HG03565 (cell line): ENCODE measurements at regions not wholly inside any gene's neighbourhood (a gene's known extent, or its start where the extent isn't known, plus 50 kb on each side); places are given as distances from the start of the nearest gene placed in this dataset.
A peak's percentile ranks its signal among the peaks of the same experiment; 100 is the strongest.
"Not testable (repeated sequence)": the region's sequence is repeated elsewhere in the genome, so short reads cannot be mapped to it uniquely, and the experiment has no call there.

Source experiments
- ATAC-seq: cut with Tn5 transposase; IDR thresholded peaks from one replicate; pipeline ENCODE4 v1.9.1; 2021; ENCODE audit warnings: mild to moderate bottlenecking, moderate library complexity; ENCODE audit not compliant: unreplicated experiment

DNA sequence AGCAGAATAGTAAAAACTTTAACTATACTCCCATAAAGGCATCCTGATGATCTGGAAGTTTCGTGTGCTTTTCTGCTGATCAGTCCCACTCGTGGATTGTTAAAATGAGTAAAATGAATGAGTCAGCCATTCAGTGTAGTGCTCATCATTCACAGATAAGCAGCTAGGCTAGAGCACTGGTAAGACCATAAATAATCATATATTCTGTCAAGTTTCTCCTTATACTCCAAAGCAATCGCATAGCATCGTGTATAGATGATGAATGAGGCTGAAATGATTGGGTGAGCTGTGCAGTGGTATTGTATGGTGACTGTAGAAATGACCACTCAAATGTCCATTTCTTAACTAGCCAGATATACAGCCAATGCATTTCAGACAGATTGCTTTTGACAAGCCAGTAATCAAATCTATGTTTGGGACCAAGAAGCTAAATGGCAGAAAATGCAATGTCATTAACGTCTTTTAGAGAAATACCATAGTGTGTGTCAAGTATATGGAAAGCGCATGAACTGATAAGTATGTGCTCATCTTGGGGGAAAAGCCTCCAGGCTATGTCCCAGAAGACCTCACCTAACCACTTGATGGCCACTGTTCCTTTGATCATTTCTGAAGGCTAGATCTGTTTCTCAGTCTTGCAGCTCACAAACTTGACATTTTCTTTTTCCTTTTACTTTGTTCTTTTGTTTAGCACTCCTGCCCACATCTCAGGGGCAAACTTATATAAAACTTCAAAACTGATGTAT lies 227.2 kb upstream of the FAM3C start:
- no peak for ATAC-seq

DNA sequence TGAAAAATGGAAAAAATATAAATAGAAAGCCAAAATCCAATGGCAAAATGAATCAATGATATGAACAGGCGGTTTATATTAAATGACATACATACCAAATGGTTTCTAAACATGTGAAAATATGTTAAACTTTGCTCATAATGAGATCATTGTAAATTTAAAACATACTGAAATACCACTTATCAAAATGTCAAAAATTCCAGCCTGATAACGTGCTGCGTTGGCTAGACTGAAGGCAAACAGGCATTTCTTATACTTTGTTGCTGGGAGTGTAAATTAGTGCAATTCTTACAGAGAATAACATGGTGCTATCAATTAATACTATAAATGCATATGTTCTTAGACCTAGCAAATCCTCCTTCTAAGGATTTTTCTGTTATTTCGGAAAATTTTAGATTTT lies 225.8 kb upstream of the FAM3C start:
- no peak for ATAC-seq

DNA sequence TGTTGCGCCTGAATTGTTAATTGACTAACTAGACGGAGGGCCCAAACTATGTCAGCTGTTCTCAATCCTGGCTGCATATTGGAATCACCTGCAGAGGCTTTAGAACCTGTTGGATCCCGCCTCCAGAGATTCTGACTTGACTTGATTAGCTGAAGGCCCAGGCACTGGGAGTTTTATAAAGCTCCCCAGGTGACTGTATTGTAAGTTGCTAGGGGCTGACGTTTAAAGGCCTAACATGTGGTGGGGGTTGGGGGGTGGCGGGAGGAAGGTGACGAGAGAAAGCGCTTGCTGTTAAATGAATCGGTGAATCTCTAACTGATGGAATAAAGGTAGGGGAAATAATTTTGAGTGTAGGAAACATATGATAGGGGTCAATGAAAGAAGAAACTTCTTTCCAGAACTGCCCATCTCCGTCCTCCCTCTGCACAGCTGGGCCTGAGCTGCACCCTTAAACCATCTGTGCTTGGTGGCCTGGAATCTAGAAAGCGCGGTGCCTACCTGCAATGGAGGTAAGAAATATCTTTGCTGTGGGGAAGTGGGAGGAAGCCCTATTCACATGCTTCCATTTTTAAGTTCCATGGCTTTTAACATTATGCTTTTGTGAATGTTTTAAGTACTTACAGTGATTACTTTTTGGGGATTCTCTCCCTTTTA lies 225.0 kb upstream of the FAM3C start:
- no peak for ATAC-seq

DNA sequence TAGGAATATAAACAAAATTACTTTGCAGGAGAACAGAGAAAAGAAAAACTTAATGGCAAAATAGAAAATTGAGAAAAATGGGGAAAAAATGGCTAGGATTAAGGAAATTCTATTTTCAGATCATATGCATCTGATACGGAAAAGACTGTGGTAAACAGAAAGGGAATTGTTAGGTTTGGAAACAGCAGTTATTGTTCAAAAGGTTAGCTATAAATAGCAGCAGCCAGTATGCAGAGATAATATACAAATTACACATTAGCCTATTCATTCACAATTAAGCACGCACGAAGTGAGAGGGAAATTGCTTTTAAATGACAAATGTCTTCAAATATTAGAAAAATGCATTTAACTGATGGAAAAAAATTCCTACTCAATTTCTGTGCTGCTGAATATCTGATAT lies 224.1 kb upstream of the FAM3C start:
- no peak for ATAC-seq

DNA sequence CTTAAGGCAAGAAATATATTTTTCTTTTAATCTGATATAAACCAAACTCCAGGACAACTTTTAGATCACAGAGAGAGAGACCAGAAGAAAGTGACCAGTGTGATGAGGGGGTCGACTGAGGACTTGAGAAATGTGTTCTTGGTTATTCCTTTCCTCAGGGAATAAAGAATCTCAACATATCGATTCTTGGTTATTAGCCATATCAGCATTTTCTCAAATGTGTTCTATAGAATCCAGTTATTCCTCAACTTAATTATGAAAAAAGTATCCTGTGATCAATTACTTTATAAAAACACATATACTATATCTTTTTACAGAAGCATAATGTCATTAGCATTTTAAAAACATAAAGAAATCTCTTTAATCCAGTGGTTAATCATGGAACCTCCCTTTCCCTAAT lies 222.1 kb upstream of the FAM3C start:
- ATAC-seq: no peak

DNA sequence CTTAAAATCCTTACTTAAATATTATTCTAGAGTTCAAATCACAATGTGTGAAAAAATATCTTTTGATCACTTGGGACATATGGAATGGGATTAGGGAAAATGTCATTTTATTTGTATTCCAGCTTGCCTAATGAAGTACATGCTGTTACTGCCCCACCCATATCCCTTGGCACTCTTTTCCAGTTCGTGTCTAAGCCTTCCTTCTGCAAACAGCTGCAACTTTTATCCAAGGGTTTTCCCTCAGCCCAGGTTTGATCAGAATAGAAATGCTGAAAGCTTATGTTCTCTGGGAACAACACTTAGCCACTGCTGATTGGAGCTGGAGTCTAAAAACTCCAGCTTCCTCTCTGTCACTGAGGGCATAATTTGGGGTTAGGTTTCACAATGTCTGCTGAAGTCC lies 214.1 kb upstream of the FAM3C start:
- no peak for ATAC-seq

DNA sequence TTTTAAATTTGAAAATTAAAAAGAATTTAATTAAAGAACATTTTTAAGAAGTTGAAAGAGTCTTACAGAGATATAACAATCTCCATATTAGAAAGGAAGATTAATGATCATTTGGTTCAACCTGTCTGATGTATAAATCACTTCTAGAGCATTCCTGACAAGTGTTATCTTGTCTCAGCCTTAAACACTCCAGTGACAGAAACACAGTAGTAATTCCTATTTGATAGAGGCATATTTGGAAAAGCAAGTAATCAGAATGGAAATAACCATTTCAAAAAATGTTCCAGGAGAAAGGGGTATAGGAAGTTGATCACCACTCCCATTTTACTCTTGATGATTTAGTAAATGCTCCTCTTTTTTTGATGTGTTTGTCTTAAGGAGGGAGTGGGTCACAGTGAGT lies 213.1 kb upstream of the FAM3C start:
- no peak for ATAC-seq

DNA sequence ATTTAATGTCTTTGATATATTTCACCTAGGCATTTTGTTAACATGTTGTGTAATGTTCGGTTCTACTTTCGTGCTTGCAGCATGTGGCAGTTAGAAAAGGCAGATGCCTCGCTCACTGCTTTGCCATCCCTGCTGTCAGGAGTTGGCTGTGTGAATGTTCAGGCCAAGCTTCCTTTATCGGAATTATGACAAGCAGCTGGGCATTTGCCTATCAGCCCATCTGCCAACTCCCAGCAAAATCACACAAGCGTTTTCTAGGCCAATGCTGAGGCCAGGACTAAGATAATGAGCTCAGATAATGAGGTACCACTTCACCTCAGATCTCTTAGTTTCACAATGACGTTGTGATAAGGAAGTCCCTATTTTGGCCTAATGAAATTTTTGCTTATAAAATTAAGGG lies 212.7 kb upstream of the FAM3C start:
- ATAC-seq: no peak

DNA sequence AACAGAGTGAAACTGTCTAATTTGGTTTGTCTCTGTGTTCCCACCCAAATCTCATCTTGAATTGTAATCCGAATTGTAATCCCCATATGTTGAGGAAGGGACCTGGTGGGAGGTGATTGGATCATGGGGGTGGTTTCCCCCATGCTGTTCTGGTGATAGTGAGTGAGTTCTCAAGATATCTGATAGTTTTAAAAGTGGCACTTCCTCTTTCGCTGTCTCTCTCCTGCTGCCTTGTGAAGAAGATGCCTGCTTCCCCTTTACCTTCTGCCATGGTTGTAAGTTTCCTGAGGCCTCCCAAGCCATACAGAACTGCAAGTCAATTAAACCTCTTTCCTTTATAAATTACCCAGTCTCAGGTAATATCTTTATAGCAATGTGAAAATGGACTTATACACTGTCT lies 212.1 kb upstream of the FAM3C start:
- ATAC-seq: not testable (repeated sequence)

DNA sequence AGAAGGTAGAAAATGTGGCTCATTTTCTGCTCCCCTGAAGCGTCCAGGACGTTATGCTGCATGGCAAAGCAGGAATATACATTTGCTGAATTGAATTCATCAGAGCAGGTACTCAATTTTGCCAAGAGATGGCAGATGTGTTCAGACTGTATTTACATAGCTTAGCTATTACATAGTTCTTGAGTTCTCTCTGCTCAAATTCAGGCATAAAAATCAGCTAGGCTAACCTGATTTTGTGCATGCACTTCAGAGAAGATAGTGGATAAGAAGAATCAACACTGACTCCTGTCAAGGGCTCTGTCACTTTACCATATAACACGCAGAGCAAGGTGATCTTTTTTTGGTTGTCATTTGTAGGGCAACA lies 209.2 kb upstream of the FAM3C start:
- no peak for ATAC-seq

DNA sequence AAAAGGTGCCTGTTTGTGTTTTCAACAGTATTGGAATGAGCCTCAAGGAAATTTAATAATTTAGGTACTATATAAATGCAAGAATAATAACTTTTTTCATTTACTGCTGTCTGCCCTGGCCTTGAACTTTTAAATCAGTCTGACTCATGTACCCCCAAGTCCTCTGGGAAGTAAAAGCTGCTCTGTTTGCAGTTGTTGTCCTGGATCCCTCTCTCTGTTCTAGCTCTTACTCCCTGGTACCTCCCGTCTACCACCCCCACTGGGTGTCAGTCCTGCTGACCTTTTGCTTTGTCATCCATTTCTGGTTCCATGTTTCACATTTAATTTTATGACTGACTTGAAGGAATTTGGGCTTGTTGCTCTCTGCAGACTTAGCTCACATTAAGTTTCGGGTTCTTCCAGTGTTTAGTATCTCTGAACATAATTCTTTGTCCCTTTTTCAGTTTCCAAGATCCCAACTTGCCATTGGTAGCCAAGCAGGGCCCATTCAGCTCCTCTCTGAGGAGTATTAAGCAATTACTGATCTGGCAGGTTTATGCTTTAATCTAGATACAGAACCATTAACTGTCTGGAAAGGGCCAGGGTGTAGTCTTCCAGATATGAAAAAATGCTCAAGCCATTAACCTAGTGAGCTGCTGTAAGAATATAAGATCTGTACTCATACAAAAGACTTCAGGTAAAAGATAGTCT lies 208.7 kb upstream of the FAM3C start:
- no peak for ATAC-seq

DNA sequence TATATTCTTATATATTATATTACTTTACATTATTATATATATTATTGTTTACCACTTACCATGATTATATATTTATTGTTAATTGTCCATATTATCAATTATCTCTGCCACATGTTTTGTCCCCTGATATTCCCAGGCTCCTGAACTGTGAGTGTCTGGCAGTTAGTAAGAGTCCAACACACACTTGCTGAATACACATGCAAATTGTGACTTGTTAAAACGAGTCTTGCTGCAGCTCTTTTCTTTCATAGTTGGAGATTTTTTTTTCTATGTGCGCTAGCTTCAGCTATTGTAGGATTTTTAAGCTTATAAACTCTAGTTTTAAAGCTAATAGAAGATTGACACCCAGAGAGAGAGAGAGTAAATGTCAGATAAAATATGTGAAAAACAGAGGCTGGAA lies 207.8 kb upstream of the FAM3C start:
- no peak for ATAC-seq

DNA sequence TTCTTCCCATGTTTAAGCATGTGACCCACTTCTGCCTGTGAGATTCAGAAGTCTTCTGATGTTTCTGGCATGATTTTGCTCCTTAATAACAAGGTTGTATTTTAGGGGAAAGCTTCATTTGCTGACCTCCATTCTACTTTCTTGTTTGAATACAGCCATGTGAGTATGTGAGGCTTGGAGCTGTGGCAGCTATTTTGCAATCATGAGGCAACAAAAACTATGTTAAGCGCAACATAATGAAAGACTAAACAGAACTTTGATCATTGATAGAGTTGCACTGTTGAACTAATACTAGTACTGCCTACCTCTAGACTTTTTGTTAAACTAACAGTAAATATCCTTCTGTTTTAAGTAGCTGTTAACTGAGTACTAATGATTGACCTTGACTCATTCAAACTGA lies 203.8 kb upstream of the FAM3C start:
- ATAC-seq: no peak

DNA sequence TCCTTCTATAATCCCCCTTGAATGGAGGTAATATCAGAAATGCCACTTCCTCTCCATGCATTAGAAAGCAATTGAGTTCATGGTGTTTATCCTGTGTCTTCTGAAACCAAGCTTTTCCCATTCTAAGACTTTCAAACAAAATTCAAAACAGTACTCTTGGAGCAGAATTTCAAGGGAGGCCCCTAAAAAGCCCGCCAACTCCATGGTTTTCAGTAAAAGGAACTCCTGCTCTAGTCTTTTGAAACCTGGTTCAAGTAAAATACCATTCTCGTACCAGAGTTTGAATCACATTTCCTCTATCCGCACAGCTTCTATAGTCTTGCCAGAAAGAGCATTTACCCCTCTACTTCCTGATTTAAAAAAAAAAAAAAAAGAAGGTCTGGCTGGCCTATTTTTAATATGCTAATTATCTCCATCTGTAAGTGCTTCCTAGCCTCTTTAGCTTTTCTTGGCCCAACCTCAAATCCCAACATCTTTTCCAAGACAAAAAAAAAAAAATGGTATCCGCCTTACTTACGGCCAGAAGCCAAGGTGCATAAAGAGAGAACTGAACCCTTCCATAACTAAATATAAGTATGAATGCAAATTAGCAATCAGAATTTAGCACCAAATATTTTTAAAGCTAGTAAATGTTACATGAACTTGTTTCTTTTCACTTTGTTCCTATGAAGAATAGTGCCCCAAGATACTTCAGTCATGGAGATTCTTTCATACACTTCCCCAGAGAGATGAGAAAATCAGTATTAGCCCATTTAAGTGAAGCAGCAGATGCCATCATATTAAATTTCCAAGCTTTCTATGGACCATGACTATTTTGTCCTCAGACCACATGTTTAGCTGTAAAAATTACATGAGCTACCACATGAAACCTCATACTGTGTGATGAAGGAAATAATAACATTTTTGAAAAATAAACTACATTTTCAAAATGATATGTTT lies 199.9 kb upstream of the FAM3C start:
- no peak for ATAC-seq

DNA sequence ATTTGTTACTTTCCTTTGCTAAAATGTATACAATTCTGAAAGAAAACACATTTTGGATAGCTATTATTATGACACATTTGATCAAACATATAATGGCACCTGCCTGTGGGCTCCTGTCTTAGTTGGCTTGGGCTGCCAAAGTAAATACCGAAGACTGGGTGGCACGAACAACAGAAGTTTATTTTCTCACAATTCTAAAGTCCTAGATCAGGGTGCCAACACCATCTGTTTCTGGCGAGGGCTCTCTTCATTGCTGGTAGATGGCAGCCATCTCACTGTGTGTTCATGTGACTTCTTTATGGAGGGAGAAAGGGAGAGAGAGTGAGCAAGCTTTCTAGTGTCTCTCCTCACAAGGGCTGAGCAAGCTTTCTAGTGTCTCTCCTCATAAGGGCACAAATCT lies 195.8 kb upstream of the FAM3C start:
- no peak for ATAC-seq

DNA sequence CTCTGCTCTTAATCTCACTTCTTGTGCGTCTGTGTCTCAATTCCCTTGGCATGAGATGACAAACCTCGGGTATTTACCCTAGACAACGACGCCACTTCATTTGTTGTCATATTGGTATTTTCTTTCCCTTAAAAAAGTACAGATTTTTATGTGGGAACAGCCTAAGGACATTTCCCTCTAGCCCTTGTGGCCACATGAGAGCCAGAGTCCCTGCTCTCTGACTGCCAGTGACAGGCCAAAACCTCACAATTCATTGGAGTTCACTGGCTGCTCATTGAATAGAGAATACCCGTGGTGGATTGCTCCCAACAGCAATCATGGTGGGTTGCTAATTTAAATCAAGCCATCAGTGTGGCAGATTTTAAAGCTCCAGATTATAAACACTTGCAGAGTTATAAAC lies 191.3 kb upstream of the FAM3C start:
- no peak for ATAC-seq

DNA sequence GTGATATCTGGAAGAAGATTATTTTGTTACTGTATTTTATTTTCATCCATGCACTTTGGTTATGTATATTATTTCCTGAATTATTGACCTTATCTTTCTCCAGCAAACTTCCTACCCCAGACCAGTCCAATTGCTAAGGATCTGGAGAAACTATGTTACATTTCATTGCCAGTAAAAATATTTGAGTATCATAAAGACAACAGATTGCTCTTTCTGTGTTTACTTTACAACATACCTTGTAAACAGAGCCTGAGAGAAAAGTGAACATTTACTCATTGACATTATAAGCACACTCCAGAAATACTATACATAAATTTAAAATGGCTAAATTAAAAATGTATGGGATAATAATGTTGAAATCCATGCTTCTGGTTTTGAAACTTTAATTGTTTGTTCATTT lies 186.2 kb upstream of the FAM3C start:
- no peak for ATAC-seq

DNA sequence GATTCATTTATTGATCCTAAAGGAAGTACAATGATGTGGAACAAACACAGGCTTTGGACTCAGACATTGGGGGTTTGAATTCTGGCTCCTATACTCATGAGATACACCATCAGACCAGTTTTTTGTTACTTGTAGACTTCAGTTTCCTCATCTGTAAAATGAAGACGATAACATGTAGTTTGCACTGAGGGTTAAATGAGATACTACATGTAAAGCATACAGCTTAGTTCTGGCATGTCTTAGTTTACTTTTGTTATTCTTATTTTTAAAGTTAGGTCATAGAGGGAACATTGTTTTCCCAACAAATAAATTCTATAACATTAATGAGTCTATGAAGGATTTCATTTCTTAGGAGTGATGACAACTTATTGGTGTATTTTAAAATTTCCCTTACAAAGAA lies 183.5 kb upstream of the FAM3C start:
- no peak for ATAC-seq

DNA sequence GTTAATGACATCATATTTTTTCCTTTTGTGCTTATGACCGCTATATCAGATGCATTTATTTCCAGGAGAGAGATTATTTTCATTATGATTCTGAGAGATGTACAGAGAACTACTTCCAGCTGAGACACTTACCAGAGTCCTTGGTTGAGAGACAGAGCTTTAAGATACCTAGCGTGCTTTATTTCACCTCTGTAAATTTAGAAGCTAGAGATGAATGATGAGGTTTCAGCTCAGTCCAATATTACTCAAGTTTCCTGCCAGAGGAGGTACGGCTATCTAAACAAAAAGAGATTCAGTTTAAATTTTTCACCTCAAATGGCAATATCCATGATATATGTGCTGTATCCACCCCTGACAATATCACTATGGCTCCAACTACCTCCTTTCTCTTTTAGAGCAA lies 182.6 kb upstream of the FAM3C start:
- ATAC-seq: peak; percentile 51

DNA sequence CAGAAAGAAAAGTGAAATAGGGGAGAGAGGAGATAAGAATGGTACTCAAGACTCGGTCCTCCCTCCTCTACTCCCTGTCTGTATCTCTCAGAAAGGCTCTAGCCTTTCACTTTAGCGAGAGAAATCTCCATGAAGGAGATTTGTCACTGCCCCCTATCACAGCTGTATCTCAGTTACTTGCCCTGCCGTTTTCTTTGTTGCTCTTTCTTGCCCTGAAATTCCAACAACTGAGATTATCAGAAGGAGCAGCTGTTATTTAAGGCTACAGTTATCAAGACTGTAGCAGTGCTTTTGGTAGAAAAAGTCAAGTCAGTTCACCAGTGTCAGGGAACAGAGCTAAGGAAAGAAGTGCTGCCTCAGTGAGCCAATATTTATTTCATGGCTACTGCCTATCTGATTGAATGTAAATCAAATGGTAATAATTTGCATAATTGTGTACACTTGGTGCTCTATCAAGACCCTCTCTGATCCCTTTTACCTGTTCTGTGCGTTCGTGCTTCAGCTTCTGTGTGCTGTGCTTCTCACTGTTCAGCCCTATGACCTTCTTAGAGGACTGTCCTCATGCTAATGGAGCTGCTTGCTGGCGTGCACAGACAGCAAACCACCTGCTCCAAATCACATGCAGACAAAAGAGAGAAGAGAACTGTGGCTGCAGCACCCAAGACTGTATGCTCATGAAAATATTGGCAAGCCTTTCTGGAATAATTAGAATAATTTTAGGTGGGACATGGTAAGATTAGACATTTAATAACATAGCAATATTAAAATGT lies 180.2 kb upstream of the FAM3C start:
- no peak for ATAC-seq
